Ecto neural progenitor cell (in vitro differentiated cells): ENCODE measurements at regions not wholly inside any gene's neighbourhood (a gene's known extent, or its start where the extent isn't known, plus 50 kb on each side); places are given as distances from the start of the nearest gene placed in this dataset.
"Not testable (repeated sequence)": the region's sequence is repeated elsewhere in the genome, so short reads cannot be mapped to it uniquely, and the experiment has no call there.

Source experiments
- DNase-seq: peaks from one replicate; pipeline ENCODE4 v3.0.0-alpha.2; 2018; ENCODE audit warnings: low spot score

DNA sequence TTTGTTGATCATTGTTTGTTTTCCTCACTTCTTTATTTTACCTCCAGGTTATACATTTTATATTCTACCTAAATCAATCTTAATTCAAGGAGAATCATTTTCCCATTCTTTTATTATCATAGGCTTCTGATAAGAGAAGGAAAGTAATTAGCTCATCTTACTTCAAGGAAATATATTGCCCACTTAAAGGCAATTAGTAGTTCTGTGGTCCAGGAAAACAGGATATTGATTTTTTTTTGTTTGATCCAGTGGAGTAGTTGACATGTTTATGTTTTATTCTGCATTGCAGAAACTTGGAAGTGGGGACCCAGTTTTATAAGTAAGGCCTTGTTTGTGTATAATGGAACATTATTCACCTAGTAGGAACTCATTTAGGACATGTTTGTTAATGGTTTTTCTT is 390.6 kb downstream of the NDFIP2 start:
- no peak for DNase-seq

DNA sequence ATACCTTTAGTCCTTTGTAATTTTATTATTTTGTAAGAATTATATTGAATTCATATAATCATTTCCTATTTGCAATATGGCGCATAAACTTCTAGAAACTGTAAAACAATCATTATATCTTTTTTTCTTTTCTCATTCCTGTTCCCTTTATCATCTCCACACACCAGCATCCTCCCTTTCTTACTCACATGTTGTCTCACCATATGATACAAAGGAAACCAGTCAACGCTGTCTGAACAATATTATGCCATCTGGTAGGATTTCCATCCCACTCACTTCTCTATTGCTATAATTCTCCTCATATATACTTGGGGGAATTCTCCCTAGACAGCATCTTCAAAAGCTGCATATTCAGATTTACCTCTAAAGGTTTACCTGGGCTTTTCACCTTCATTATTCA is 389.8 kb downstream of the NDFIP2 start:
- DNase-seq, result no peak

DNA sequence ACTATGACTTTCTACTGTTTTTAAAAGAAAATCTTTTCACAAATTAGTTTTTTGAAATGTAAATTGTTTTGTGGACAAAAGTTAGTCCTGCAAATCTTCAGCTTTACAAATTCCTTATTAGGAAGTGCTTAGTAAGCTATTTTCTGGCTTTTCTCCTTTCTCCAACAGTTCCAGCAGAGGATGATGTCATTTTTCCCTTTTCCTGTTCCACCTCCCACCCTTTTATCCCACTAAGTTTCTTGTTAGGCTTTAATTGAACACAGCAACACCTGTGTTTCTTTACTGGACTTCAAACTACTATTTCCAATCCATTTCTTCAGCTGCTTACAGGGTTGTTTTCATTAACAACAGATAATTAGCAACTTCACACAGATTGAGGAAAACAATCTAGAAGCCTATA is 389.2 kb downstream of the NDFIP2 start:
- DNase-seq, result no peak

- no peak for DNase-seq
Observed at GRCh38 chr13:79869326-79869725, 388.4 kb downstream of the NDFIP2 start.

DNA sequence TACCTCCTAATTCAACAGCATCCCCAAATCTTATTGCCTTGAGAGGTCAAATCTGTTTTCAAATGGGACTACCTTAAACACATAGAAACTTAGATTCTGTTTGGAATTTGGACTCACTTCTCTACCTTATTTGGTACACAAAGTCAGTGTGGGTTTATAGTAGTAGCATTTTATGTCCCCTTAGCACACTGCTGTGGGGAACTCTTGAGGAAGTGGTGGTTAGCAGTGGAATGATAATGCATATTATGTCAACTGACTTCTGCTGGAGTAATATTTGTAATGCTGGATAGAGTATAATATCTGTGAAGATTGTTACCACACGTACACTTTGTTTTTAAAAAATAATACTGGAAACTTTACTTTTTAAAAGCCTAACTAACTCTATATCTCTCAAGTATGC is 386.3 kb downstream of the NDFIP2 start:
- DNase-seq, result no peak

DNA sequence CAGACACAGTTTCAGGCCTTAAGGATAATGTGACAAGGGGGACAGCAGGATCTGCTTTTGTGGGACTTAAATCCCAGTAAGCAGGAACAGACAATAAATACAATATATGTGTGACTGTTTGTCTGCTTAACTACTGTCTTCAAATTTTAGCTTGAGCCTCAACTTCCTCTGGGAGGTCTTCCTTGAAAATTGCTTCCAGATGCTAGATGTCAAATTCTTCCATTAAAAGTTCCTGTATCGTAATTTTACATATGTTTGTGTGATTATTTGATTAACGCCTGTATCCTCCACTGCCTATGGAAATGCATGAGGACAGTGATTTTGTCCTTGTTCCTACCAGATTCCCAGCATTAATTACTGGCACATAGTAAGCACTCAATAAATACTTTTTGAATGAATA is 385.5 kb downstream of the NDFIP2 start:
- DNase-seq, result no peak

DNA sequence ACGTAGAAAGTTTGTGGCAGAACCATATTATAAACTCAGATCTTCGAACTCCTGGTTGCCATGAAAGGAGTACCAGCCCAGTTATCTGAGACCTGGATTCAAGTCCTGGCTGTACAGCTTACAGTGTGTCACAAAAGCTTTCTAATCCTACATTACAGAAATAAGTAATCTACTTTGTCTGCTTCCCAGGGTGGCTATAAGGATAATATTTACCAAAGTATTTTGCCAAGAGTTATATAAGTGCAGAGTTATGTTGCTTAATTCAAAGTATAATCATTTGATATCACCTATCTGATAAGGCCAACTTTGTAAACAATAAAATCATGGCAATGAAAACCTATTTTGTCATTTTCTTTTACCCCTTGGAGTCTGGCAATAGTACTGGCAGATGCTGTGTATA is 381.6 kb downstream of the NDFIP2 start:
- no peak for DNase-seq

DNA sequence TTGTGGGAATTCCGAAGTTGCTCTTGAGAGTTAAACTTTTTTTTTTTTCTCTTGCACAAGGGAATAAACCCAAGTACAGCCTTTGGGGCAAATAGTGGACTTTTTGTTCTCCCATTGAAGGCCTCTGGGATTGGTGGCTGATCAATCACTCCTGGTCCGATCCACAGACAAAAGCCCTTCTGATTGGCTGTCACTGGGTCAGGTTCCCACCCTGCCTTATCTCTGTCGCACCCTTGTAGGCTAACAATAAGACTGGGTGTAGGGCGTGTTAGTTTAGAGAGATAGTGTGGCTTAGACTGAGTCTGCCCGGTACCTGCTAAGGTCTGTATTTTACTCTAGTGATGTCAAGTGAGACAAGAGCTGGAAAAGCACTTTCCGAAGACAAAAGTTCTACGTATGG is 380.8 kb downstream of the NDFIP2 start:
- DNase-seq, result no peak

GRCh38 chr13:79860791-79861190 is 379.8 kb downstream of the NDFIP2 start:
- no peak for DNase-seq

DNA sequence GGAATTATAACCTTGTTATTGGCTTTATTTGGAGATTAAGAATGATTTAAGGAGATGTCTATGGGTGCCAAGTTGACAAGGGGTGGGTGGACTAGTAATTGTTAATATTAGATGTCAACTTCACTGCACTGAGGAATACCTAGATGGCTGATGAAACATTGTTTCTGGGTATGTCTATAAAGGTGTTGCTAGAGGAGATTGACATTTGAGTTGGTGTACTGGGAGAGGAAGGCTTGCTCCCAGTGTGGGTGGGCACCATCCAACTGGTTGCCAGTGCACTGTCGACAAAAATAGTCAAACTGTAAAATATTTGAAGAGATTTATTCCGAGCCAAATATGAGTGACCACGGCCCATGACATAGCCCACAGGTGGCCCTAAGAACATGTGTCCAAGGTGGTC is 378.8 kb downstream of the NDFIP2 start:
- DNase-seq, result no peak

- DNase-seq, result no peak
Observed at GRCh38 chr13:79853251-79853650, 372.3 kb downstream of the NDFIP2 start.

DNA sequence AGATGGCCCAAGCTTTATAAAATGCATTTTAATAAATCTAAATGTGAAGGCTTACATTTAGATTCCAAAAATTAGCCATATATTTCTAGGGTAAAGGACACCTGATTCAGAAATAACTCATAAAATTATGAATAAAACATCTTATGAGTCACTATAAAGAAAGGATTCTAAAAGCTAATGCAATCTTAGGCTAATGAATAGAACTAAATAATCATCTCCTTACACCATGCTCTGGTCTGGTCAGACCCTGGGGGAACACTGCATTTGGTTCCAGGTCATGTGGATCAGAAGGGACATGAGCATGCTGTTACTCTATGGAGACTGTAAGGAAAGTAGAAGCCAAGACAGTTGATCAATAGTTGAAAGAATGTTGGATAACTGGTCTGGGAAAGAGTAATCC is 370.4 kb downstream of the NDFIP2 start:
- no peak for DNase-seq

- DNase-seq, result no peak
Observed at GRCh38 chr13:79847882-79848592, 367.1 kb downstream of the NDFIP2 start.

- DNase-seq, result no peak
Observed at GRCh38 chr13:79846386-79846785, 365.4 kb downstream of the NDFIP2 start.

GRCh38 chr13:79837741-79838450 is 356.9 kb downstream of the NDFIP2 start:
- DNase-seq, result no peak

DNA sequence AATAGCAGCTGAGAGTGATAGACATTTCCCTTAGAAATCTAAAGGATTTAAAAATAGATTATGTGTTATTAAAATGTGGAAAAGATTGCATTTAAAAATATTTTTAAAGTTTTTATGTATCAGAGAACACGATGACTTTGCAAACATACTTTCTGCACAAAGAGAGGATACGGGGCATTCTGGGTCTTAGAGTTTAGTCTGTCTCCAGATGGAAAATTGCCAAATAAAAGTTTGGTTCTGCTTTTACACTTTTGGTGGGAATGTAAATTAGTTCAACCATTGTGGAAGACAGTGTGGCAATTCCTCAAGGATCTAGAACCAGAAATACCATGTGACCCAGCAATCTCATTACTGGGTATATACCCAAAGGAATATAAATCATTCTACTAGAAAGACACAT is 355.2 kb downstream of the NDFIP2 start:
- DNase-seq, result not testable (repeated sequence)

DNA sequence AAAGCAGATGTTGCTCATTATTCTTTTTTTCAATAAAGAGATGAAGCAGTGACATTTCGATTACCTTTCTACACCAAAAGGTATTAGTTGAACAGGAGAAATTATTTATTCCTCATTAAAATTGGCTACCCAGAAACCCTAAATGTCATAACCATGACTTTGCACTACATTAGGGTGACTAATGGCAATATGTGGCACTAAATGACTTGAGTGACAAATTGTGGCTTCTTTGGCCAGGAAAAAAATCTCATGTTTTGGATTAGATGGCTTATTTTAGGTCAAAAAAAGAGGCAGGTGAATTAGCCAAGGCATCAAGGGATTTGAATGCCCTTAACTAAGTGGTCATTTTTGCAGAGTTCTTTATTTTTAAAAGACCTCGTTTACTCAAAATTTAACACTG is 353.9 kb downstream of the NDFIP2 start:
- no peak for DNase-seq

DNA sequence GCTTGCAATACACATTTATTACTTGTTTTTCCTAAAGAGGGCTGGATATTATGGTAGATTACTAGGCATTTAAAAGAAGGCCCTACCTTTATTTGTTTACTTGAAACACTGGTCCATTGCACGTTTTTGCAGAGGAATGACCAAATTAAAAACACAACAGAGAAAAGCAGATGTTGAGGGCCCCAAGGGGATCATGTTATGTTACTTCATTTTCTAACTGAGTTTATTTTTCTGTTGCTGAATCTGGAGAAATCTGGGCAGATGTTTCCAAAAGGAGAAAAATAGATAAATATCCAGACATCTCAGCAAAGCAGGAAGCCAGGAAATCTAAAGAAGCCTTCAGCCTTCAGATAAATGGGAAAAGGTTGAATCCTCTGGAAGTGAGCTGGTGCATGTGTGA is 353.0 kb downstream of the NDFIP2 start:
- no peak for DNase-seq

DNA sequence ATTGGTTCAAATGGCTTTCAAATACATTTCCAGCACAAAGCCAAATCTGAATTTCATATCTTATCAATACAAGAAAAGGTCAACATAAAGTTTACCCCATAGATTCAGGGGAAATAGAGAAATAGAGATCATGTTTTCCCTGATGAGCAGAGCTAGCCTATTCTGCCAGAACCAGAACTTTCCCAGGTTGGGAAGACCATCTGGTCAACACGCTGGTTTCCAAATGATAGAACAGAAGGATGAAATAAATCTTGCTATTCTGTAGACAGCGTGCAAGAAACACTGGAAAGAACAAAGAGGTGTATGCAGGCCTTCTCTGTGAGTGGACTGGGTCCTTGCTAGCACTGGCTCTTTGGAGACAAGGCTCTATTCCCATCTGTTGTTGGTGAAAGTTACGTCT is 350.6 kb downstream of the NDFIP2 start:
- DNase-seq, result no peak

DNA sequence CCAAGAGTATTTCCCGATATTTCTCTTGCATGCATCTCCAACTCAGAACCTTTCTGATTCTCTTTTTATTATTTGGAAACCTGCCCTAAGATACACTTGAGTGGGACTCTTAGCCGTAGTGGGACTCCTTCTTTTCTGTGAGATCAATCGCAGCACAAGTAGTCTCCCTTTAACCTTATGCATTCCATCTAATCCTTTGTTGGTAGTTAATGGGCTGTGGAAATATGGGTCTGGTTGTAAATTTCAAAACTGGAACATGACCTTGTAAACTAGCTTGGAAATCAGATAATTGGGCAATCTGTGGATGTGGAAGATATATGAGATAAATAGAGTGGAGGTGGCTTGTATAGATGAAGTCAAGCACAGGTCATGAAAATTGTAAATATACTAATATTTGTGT is 350.0 kb downstream of the NDFIP2 start:
- DNase-seq, result no peak

GRCh38 chr13:79830426-79830825 is 349.5 kb downstream of the NDFIP2 start:
- DNase-seq, result no peak

- DNase-seq, result no peak
Observed at GRCh38 chr13:79829880-79830279, 348.9 kb downstream of the NDFIP2 start.

- DNase-seq, result no peak
Observed at GRCh38 chr13:79825959-79826358, 345.0 kb downstream of the NDFIP2 start.

- DNase-seq, result no peak
Observed at GRCh38 chr13:79815041-79815440, 334.1 kb downstream of the NDFIP2 start.
